ENCODE measurements at regions not wholly inside any gene's neighbourhood (a gene's known extent, or its start where the extent isn't known, plus 50 kb on each side); places are given as distances from the start of the nearest gene placed in this dataset.

- no peak overlapping the region for H3K9ac ChIP-seq (ENCODE audit: insufficient read depth in 1 of 2, low read length in 2 of 2)
- TF ChIP-seq CTCF (IDR thresholded peaks at IDR 0.05; ENCODE audit: control extremely low read depth, extremely low read depth) = no peak
- no peaks in the 10 kb centered on the region for H3K36me3 ChIP-seq (ENCODE audit: control insufficient read depth in 4 of 4, insufficient read depth in 4 of 4, low read length in 4 of 4)
- peaks cover 0 to 7% (median 1%) of the 10 kb centered on the region in 5 donors for H3K4me1 ChIP-seq (ENCODE audit: control insufficient read depth in 5 of 5, insufficient read depth in 5 of 5, low read length in 5 of 5)
- H3K9me3 ChIP-seq (ENCODE audit: control insufficient read depth in 4 of 4, insufficient read depth in 3 of 4, low read length in 3 of 4) = no peaks in the 10 kb centered on the region
- no peak overlapping the region for H3K27ac ChIP-seq (ENCODE audit: low read depth in 1 of 2, low read length in 1 of 2)
- WGBS, 2 donors = 59 to 74% methylated on average over 5 of the region's 5 CpGs
- H3K27me3 ChIP-seq (ENCODE audit: control insufficient read depth in 3 of 3, insufficient read depth in 3 of 3, low read length in 2 of 3) = no peaks in the 10 kb centered on the region
- no peak overlapping the region for H3K4me3 ChIP-seq
- DNase-seq (no peak), ATAC-seq (ENCODE audit: insufficient read depth, low FRiP score) (no peak)
These were observed 177.8 kb upstream of the IGFBP7 start for GRCh38 chr4:57287687-57288604.

DNA sequence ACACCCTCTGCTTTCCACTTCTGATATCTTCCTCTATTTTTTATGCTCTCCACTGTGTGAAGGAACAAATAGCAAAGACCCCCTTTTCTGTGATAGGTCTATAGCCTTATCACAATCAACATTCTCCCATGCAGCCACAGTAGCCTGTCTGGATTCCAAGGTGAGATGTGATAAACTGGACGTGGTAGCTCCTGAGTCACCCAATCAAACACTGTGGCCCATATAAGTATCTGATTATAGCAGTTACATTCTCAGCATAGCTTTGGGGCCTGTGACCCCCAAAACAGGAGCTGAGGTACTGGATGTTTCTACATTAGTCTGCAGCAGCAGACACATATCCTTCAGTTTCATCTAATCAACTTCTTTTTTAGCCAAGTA, 172.7 kb upstream of the IGFBP7 start:
- Histone ChIP-seq H3K9ac (ENCODE audit: insufficient read depth in 1 of 2, low read length in 2 of 2) (no peak overlapping the region), H3K4me3 (no peak overlapping the region), H3K36me3 (ENCODE audit: control insufficient read depth in 4 of 4, insufficient read depth in 4 of 4, low read length in 4 of 4) (no peaks in the 10 kb centered on the region), H3K9me3 (ENCODE audit: control insufficient read depth in 4 of 4, insufficient read depth in 3 of 4, low read length in 3 of 4) (no peaks in the 10 kb centered on the region), H3K4me1 (ENCODE audit: control insufficient read depth in 5 of 5, insufficient read depth in 5 of 5, low read length in 5 of 5) (peaks cover 0 to 21% (median 10%) of the 10 kb centered on the region in 5 donors), H3K27ac (ENCODE audit: low read depth in 1 of 2, low read length in 1 of 2) (no peak overlapping the region), H3K27me3 (ENCODE audit: control insufficient read depth in 3 of 3, insufficient read depth in 3 of 3, low read length in 2 of 3) (no peaks in the 10 kb centered on the region)
- ATAC-seq (ENCODE audit: insufficient read depth, low FRiP score) = no peak
- no peak for TF ChIP-seq CTCF (IDR thresholded peaks at IDR 0.05; ENCODE audit: control extremely low read depth, extremely low read depth)
- no peak for DNase-seq
- WGBS, 2 donors = 73 to 83% methylated on average over 1 of the region's 1 CpG

GRCh38 chr4:57280481-57280880, 170.3 kb upstream of the IGFBP7 start:
- no peak overlapping the region for H3K4me3 ChIP-seq
- peaks cover 0 to 21% (median 10%) of the 10 kb centered on the region in 5 donors for H3K4me1 ChIP-seq (ENCODE audit: control insufficient read depth in 5 of 5, insufficient read depth in 5 of 5, low read length in 5 of 5)
- H3K9ac ChIP-seq (ENCODE audit: insufficient read depth in 1 of 2, low read length in 2 of 2) = peak overlapping the region in 1 of 2 donors; percentile 11
- H3K27ac ChIP-seq (ENCODE audit: low read depth in 1 of 2, low read length in 1 of 2) = no peak overlapping the region
- TF ChIP-seq CTCF (IDR thresholded peaks at IDR 0.05; ENCODE audit: control extremely low read depth, extremely low read depth) = no peak
- no peaks in the 10 kb centered on the region for H3K27me3 ChIP-seq (ENCODE audit: control insufficient read depth in 3 of 3, insufficient read depth in 3 of 3, low read length in 2 of 3)
- H3K9me3 ChIP-seq (ENCODE audit: control insufficient read depth in 4 of 4, insufficient read depth in 3 of 4, low read length in 3 of 4) = no peaks in the 10 kb centered on the region
- ATAC-seq (ENCODE audit: insufficient read depth, low FRiP score) (peak; percentile 70), DNase-seq (peak; percentile 63 to 83 (median 75))
- 63 to 69% methylated on average over 2 of the region's 2 CpGs for WGBS, 2 donors
- no peaks in the 10 kb centered on the region for H3K36me3 ChIP-seq (ENCODE audit: control insufficient read depth in 4 of 4, insufficient read depth in 4 of 4, low read length in 4 of 4)
